HEK293 (cell line): ENCODE measurements at regions not wholly inside any gene's neighbourhood (a gene's known extent, or its start where the extent isn't known, plus 50 kb on each side); places are given as distances from the start of the nearest gene placed in this dataset.

Experiments used
- CTCF ChIP-seq: fragments of 450-650 bp; formaldehyde crosslinking; IDR thresholded peaks from 2 replicates; pipeline ENCODE4 v1.5.1; 2016; ENCODE audit warnings: missing biosample characterization, missing genetic modification characterization
- GLI4 ChIP-seq: fragments of 450-650 bp; formaldehyde crosslinking; IDR thresholded peaks from 2 replicates; pipeline ENCODE4 v1.5.1; 2016; ENCODE audit warnings: missing biosample characterization, missing genetic modification characterization
- TCF7L2 ChIP-seq: IDR thresholded peaks from 2 replicates; pipeline ENCODE4 v1.6.1; 2011; ENCODE audit warnings: low read depth, mild to moderate bottlenecking, inconsistent platforms, low read length, moderate library complexity, borderline replicate concordance
- ZBTB11 ChIP-seq: fragments of 450-650 bp; formaldehyde crosslinking; conservative IDR thresholded peaks from 2 replicates; pipeline ENCODE4 v1.5.1; 2016; ENCODE audit warnings: low read depth, missing biosample characterization, missing genetic modification characterization
- ZNF121 ChIP-seq: fragments of 450-650 bp; formaldehyde crosslinking; IDR thresholded peaks from 2 replicates; pipeline ENCODE4 v1.5.1; 2016; ENCODE audit warnings: missing biosample characterization, missing genetic modification characterization
- ZNF140 ChIP-seq: fragments of 450-650 bp; formaldehyde crosslinking; IDR thresholded peaks from 2 replicates; pipeline ENCODE4 v1.5.1; 2016; ENCODE audit warnings: missing biosample characterization, missing genetic modification characterization
- ZNF274 ChIP-seq, 2 experiments: fragments of 200-500 bp in 1 of 2; fragments of 450-650 bp in 1 of 2; sonication (Bioruptor generic) in 1 of 2; formaldehyde crosslinking in 1 of 2; IDR thresholded peaks; 2 replicates each; pipeline versions ENCODE4 v1.5.1 to v1.6.1; 2014 to 2016; ENCODE audit warnings: borderline replicate concordance in 1 of 2, inconsistent platforms in 1 of 2, low read length in 1 of 2, missing biosample characterization in 1 of 2, missing genetic modification characterization in 1 of 2
- ZNF280C ChIP-seq: fragments of 450-650 bp; formaldehyde crosslinking; IDR thresholded peaks from 2 replicates; pipeline ENCODE4 v1.5.1; 2016; ENCODE audit warnings: missing biosample characterization, missing genetic modification characterization
- ZNF555 ChIP-seq: fragments of 450-650 bp; formaldehyde crosslinking; conservative IDR thresholded peaks from 2 replicates; pipeline ENCODE4 v1.5.1; 2017; ENCODE audit warnings: missing biosample characterization, mild to moderate bottlenecking, missing genetic modification characterization, inconsistent platforms
- ZNF561 ChIP-seq: fragments of 450-650 bp; IDR thresholded peaks from 2 replicates; pipeline ENCODE4 v1.5.1; 2018; ENCODE audit warnings: missing biosample characterization, missing genetic modification characterization, borderline replicate concordance
- ZNF639 ChIP-seq: fragments of 450-650 bp; formaldehyde crosslinking; IDR thresholded peaks from 2 replicates; pipeline ENCODE4 v1.5.1; 2016; ENCODE audit warnings: missing biosample characterization, missing genetic modification characterization

GRCh38 chr16:64206862-64207261 lies 915.0 kb downstream of the CDH11 start:
- TF ChIP-seq CTCF (no peak), ZNF561 (tag by site-specific recombination) (no peak), ZNF121 (no peak), ZNF555 (no peak), ZNF280C (tag by site-specific recombination) (no peak), GLI4 (tag by site-specific recombination) (no peak), ZNF140 (tag by site-specific recombination) (no peak), ZNF274 (IDR thresholded peaks at IDR 0.05; ENCODE audit: low read length) (no peak), ZNF274 (tag by site-specific recombination; IDR thresholded peaks at IDR 0.05; ENCODE audit: borderline replicate concordance) (no peak), ZNF639 (no peak), ZBTB11 (no peak), TCF7L2 (no peak)
